A549 (cell line): ENCODE measurements at regions not wholly inside any gene's neighbourhood (a gene's known extent, or its start where the extent isn't known, plus 50 kb on each side); places are given as distances from the start of the nearest gene placed in this dataset.

Experiments
- ATAC-seq, 2 experiments: fragments of 200-7000 bp in 1 of 2; fragments of >200 bp in 1 of 2; cut with Nextera tagmentation in 1 of 2; cut with Tn5 transposase in 1 of 2; 3 replicates each; pipeline versions ENCODE4 v1.8.0 to v1.9.1; 2018 to 2020; ENCODE audit warnings: mild to moderate bottlenecking in 1 of 2, moderate library complexity in 1 of 2
- CTCF ChIA-PET: fragments of 300-600 bp; sonication (Branson Sonifier 250); formaldehyde crosslinking; extraction: SDS; loops from one replicate; lab custom pipeline; 2021; ENCODE audit warnings: antibody characterized with exemption, inconsistent platforms; lab: Yijun Ruan, JAX
- POLR2A ChIA-PET: fragments of 350-600 bp; formaldehyde crosslinking; extraction: SDS; loops from one replicate; lab custom pipeline; 2021; ENCODE audit warnings: antibody characterized with exemption, inconsistent platforms; lab: Yijun Ruan, JAX
- DNase-seq, 2 experiments: peaks; one replicate each; pipeline versions ENCODE4 v3.0.0 to v3.0.0-alpha.2; 2011 to 2016; ENCODE audit warnings: low read depth in 1 of 2, low spot score in 1 of 2
- FAIRE-seq: peaks from 2 replicates; lab custom pipeline; 2011; peaks lifted over from hg19 to GRCh38; lab: Jason Lieb, UNC
- H3K27ac ChIP-seq, 2 experiments: fragments of >200 bp; sonication (Bioruptor Twin); formaldehyde crosslinking; 3 replicates each; pipeline ENCODE4 v1.5.1; 2016 to 2017
- H3K4me1 ChIP-seq: fragments of >200 bp; sonication (Bioruptor Twin); formaldehyde crosslinking; 3 replicates; pipeline ENCODE4 v1.6.1; 2016
- H3K4me2 ChIP-seq: fragments of >200 bp; sonication (Bioruptor Twin); formaldehyde crosslinking; 3 replicates; pipeline ENCODE4 v1.6.1; 2016
- H3K4me3 ChIP-seq: fragments of >200 bp; sonication (Bioruptor Twin); formaldehyde crosslinking; 3 replicates; pipeline ENCODE4 v1.5.1; 2016
- H3K9me3 ChIP-seq: fragments of >200 bp; sonication (Bioruptor Twin); formaldehyde crosslinking; 3 replicates; pipeline ENCODE4 v1.6.1; 2016
- CBX2 ChIP-seq: fragments of 200-600 bp; sonication (generic); IDR thresholded peaks from 2 replicates; pipeline ENCODE4 v1.6.1; 2016; ENCODE audit warnings: low read depth, mild to moderate bottlenecking, borderline replicate concordance
- CBX8 ChIP-seq: fragments of 200-600 bp; sonication (generic); IDR thresholded peaks from 2 replicates; pipeline ENCODE4 v1.6.1; 2016
- CEBPB ChIP-seq, 2 experiments: fragments of >200 bp in 1 of 2; sonication (Bioruptor Twin) in 1 of 2; formaldehyde crosslinking in 1 of 2; IDR thresholded peaks; 2 replicates each; pipeline ENCODE4 v1.6.1; 2012 to 2016
- CHD2 ChIP-seq: fragments of 150-350 bp; IDR thresholded peaks from 2 replicates; pipeline ENCODE4 v1.6.1; 2014; ENCODE audit warnings: low read length; ENCODE audit not compliant: partially characterized antibody
- CHD4 ChIP-seq: fragments of 200-600 bp; sonication (generic); IDR thresholded peaks from 2 replicates; pipeline ENCODE4 v1.6.1; 2016; ENCODE audit warnings: antibody characterized with exemption, mild to moderate bottlenecking, borderline replicate concordance
- EHF ChIP-seq: fragments of 250-450 bp; sonication (Bioruptor Pico); IDR thresholded peaks from 2 replicates; pipeline ENCODE4 v1.5.0; 2020; ENCODE audit warnings: mild to moderate bottlenecking
- FOSL2 ChIP-seq, 2 experiments: fragments of 450-650 bp in 1 of 2; fragments of >200 bp in 1 of 2; sonication (Bioruptor Twin) in 1 of 2; formaldehyde crosslinking; IDR thresholded peaks; 2 replicates each; pipeline versions ENCODE4 v1.5.0 to v1.6.1; 2016 to 2020; ENCODE audit warnings: mild to moderate bottlenecking in 1 of 2, moderate library complexity in 1 of 2
- GATA3 ChIP-seq: IDR thresholded peaks from 2 replicates; pipeline ENCODE4 v1.6.1; 2012; ENCODE audit warnings: borderline replicate concordance
- HEYL ChIP-seq: fragments of 250-450 bp; sonication (Bioruptor Pico); IDR thresholded peaks from 2 replicates; pipeline ENCODE4 v1.8.0; 2021; ENCODE audit warnings: mild to moderate bottlenecking, moderate library complexity
- HOXA7 ChIP-seq: fragments of 250-450 bp; sonication (Bioruptor Pico); IDR thresholded peaks from 2 replicates; pipeline ENCODE4 v1.5.0; 2020; ENCODE audit warnings: mild to moderate bottlenecking, moderate library complexity
- MAZ ChIP-seq: fragments of 150-350 bp; IDR thresholded peaks from 2 replicates; pipeline ENCODE4 v1.6.1; 2014; ENCODE audit warnings: antibody characterized with exemption, low read depth, low read length, borderline replicate concordance
- NR3C1 ChIP-seq: fragments of >200 bp; sonication (Bioruptor Twin); formaldehyde crosslinking; IDR thresholded peaks from 3 replicates; pipeline ENCODE4 v1.6.1; 2017
- RARB ChIP-seq: fragments of 250-450 bp; sonication (Bioruptor Pico); IDR thresholded peaks from 2 replicates; pipeline ENCODE4 v1.8.0; 2021; ENCODE audit warnings: mild to moderate bottlenecking, moderate library complexity
- RCOR1 ChIP-seq: fragments of 150-350 bp; IDR thresholded peaks from 2 replicates; pipeline ENCODE4 v1.6.1; 2014; ENCODE audit warnings: antibody characterized with exemption, low read length, low read depth
- RNF2 ChIP-seq: fragments of 200-600 bp; sonication (generic); IDR thresholded peaks from 2 replicates; pipeline ENCODE4 v1.6.1; 2016; ENCODE audit warnings: low read depth, mild to moderate bottlenecking, antibody characterized with exemption, moderate library complexity, borderline replicate concordance
- SREBF2 ChIP-seq: fragments of 450-650 bp; IDR thresholded peaks from 2 replicates; pipeline ENCODE4 v1.6.1; 2014; ENCODE audit warnings: mild to moderate bottlenecking, moderate library complexity
- TP53 ChIP-seq: fragments of 250-450 bp; sonication (Bioruptor Pico); IDR thresholded peaks from 2 replicates; pipeline ENCODE4 v1.5.0; 2021; ENCODE audit warnings: mild to moderate bottlenecking, moderate library complexity
- ZNF302 ChIP-seq: fragments of 250-450 bp; sonication (Bioruptor Pico); IDR thresholded peaks from 2 replicates; pipeline ENCODE4 v1.9.0; 2021; ENCODE audit warnings: inconsistent platforms, mild to moderate bottlenecking, moderate library complexity
- WGBS: methylation state at CpG from one replicate; pipeline ENCODE4 v1.1.6; 2017; ENCODE audit errors: missing lambda C conversion rate; 5-methylcytosine and 5-hydroxymethylcytosine counted together
- TF ChIP-seq, protein P1 (sequence below): fragments of 250-450 bp; sonication (Bioruptor Pico); IDR thresholded peaks from 2 replicates; pipeline ENCODE4 v1.5.0; 2021; ENCODE audit warnings: mild to moderate bottlenecking, moderate library complexity, borderline replicate concordance
- TF ChIP-seq, protein P2 (sequence below): IDR thresholded peaks from 2 replicates; pipeline ENCODE4 v1.6.1; 2012
- TF ChIP-seq, protein P3 (sequence below): fragments of 200-600 bp; sonication (generic); IDR thresholded peaks from 2 replicates; pipeline ENCODE4 v1.6.1; 2016; ENCODE audit warnings: antibody characterized with exemption, mild to moderate bottlenecking, moderate library complexity

DNA sequence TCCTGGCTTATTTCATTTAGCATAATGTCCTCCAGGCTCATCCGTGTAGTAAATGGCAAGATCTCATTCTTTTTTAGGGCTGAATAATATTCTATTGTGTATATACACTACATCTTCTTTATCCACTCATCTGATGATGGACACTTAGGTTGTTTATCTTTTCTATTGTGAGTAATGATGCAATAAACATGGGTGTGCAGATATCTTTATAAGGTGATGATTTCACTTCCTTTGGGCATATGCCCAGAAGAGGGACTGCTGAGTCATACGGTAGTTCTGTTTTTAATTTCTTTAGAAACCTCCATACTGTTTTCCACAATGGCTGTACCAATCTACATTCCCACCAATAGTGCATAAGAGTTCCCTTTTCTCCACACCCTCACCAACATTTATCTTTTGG lies 317.6 kb upstream of the CNKSR2 start:
- Histone ChIP-seq H3K4me1 (no peaks in the 10 kb centered on the region), H3K4me3 (no peak overlapping the region), H3K9me3 (peaks cover 11% of the 10 kb centered on the region; the same call in 2 of the 3 replicates)
- DNase-seq: peak in 1 of 2 experiments; percentile 38
- TF ChIP-seq FOSL2 (IDR thresholded peaks at IDR 0.05): no peak
- TF ChIP-seq FOSL2 (CRISPR knock-in tag; IDR thresholded peaks at IDR 0.05): peak; percentile 50; the same call in 1 of the 2 replicates
- peak in 1 of 2 experiments; percentile 37; a peak in 1 of 4 replicates for TF ChIP-seq CEBPB (IDR thresholded peaks at IDR 0.05)
- TF ChIP-seq GATA3: no peak
- TF ChIP-seq, all 56 proteins: peak for 2
- CTCF ChIA-PET: no interaction called here
- Histone ChIP-seq H3K27ac (no peak overlapping the region), H3K4me2 (no peak overlapping the region)
- POLR2A ChIA-PET: no interaction called here
- 49% methylated on average over 2 of the region's 2 CpGs for WGBS
- FAIRE-seq (peak; percentile 97), ATAC-seq (no peak)

DNA sequence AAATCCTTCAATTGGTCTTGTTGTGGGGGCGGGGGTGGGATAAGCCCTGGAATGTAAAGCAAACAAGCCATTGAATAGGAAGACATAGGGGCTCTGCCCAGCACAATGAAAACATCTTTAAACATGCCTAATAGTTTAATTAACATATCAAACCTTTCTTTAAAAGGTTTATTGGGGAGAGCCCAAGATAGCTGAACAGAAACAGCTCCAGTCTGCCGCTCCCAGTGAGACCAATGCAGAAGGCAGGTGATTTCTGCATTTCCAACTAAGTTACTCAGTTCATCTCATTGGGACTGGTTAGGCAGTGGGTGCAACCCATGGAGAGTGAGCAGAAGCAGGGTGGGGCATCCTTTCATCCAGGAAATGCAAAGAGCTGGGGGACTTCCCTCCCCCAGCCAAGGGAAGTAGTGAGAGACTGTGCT lies 327.2 kb upstream of the CNKSR2 start:
- Histone ChIP-seq H3K9me3 (no peaks in the 10 kb centered on the region), H3K4me3 (no peak overlapping the region), H3K27ac (no peak overlapping the region), H3K4me1 (no peaks in the 10 kb centered on the region), H3K4me2 (no peak overlapping the region)
- 57% methylated on average over 2 of the region's 2 CpGs for WGBS
- POLR2A ChIA-PET: no interaction called here
- ATAC-seq: no peak
- TF ChIP-seq RNF2 (no peak), TP53 (CRISPR knock-in tag) (no peak), CEBPB (IDR thresholded peaks at IDR 0.05) (no peak), CHD4 (no peak)
- TF ChIP-seq, protein P1, sequence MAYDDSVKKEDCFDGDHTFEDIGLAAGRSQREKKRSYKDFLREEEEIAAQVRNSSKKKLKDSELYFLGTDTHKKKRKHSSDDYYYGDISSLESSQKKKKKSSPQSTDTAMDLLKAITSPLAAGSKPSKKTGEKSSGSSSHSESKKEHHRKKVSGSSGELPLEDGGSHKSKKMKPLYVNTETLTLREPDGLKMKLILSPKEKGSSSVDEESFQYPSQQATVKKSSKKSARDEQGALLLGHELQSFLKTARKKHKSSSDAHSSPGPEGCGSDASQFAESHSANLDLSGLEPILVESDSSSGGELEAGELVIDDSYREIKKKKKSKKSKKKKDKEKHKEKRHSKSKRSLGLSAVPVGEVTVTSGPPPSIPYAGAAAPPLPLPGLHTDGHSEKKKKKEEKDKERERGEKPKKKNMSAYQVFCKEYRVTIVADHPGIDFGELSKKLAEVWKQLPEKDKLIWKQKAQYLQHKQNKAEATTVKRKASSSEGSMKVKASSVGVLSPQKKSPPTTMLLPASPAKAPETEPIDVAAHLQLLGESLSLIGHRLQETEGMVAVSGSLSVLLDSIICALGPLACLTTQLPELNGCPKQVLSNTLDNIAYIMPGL (CRISPR knock-in tag): no peak
- CTCF ChIA-PET: no interaction called here
- FAIRE-seq: no peak
- DNase-seq: no peak

DNA sequence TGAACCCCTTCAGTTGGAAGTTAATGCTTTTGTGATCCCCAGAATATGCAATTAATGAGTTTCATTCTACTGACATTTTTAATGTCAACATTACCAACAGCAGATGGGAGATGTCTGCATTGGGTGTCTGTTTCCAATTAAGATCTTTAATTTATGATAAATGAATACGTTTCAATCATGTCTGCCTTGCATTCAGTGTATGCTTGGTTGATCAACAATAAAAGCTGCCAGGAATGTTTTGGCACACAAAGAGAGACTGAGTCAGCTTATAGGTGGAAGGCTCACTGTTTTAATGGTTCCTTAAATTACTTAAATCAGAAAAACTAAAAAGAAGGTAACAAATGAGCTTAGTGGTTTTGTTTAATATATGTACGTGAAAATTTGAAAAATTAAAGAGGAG lies 359.9 kb upstream of the CNKSR2 start:
- POLR2A ChIA-PET: no interaction called here
- H3K4me1 ChIP-seq: no peaks in the 10 kb centered on the region
- DNase-seq: no peak
- no peak overlapping the region for H3K27ac ChIP-seq
- H3K4me2 ChIP-seq: no peak overlapping the region
- WGBS: 39% methylated on average over 2 of the region's 2 CpGs
- no peak for FAIRE-seq
- H3K9me3 ChIP-seq: 0 out of 3 replicates have a peak, but pooled peaks cover 4% of the 10 kb centered on the region
- CTCF ChIA-PET: no interaction called here
- H3K4me3 ChIP-seq: no peak overlapping the region
- TF ChIP-seq RARB (no peak), CBX8 (no peak), CHD4 (no peak), RCOR1 (no peak), MAZ (no peak), SREBF2 (no peak), NR3C1 (no peak), CHD2 (no peak), ZNF302 (CRISPR knock-in tag) (no peak), CBX2 (no peak), EHF (no peak), HOXA7 (no peak), HEYL (CRISPR knock-in tag) (no peak)
- TF ChIP-seq, protein P1 (CRISPR knock-in tag): no peak
- TF ChIP-seq, protein P2, sequence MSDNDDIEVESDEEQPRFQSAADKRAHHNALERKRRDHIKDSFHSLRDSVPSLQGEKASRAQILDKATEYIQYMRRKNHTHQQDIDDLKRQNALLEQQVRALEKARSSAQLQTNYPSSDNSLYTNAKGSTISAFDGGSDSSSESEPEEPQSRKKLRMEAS: no peak
- TF ChIP-seq, protein P3, sequence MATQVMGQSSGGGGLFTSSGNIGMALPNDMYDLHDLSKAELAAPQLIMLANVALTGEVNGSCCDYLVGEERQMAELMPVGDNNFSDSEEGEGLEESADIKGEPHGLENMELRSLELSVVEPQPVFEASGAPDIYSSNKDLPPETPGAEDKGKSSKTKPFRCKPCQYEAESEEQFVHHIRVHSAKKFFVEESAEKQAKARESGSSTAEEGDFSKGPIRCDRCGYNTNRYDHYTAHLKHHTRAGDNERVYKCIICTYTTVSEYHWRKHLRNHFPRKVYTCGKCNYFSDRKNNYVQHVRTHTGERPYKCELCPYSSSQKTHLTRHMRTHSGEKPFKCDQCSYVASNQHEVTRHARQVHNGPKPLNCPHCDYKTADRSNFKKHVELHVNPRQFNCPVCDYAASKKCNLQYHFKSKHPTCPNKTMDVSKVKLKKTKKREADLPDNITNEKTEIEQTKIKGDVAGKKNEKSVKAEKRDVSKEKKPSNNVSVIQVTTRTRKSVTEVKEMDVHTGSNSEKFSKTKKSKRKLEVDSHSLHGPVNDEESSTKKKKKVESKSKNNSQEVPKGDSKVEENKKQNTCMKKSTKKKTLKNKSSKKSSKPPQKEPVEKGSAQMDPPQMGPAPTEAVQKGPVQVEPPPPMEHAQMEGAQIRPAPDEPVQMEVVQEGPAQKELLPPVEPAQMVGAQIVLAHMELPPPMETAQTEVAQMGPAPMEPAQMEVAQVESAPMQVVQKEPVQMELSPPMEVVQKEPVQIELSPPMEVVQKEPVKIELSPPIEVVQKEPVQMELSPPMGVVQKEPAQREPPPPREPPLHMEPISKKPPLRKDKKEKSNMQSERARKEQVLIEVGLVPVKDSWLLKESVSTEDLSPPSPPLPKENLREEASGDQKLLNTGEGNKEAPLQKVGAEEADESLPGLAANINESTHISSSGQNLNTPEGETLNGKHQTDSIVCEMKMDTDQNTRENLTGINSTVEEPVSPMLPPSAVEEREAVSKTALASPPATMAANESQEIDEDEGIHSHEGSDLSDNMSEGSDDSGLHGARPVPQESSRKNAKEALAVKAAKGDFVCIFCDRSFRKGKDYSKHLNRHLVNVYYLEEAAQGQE: no peak
- TF ChIP-seq, all 56 proteins: peak for 0
- no peak for ATAC-seq
